Neural cell (in vitro differentiated cells): ENCODE measurements at regions not wholly inside any gene's neighbourhood (a gene's known extent, or its start where the extent isn't known, plus 50 kb on each side); places are given as distances from the start of the nearest gene placed in this dataset.

Source experiments
- H2AFZ ChIP-seq: fragments of 200-600, 300-800 bp; sonication (generic), shearing (Covaris generic); 2 replicates; pipeline ENCODE4 v1.6.0; 2014; ENCODE audit warnings: low read depth, mild to moderate bottlenecking, antibody characterized with exemption, low read length, moderate library complexity
- H3F3A ChIP-seq: fragments of 200-600 bp; shearing (Covaris generic); 2 replicates; pipeline ENCODE4 v1.6.1; 2016; ENCODE audit warnings: mild to moderate bottlenecking, moderate library complexity, mixed read lengths, antibody characterized with exemption, low read length; ENCODE audit not compliant: insufficient read depth, poor library complexity, severe bottlenecking
- H3K27ac ChIP-seq: fragments of 200-600, 300-800 bp; sonication (generic), shearing (Covaris generic); 2 replicates; pipeline ENCODE4 v1.5.1; 2014; ENCODE audit warnings: mild to moderate bottlenecking, low read length, moderate library complexity
- H3K27me3 ChIP-seq: fragments of 300-800, 200-600 bp; sonication (generic), shearing (Covaris generic); 2 replicates; pipeline ENCODE4 v1.6.0; 2014; ENCODE audit warnings: mild to moderate bottlenecking, low read depth, low read length, moderate library complexity; ENCODE audit not compliant: insufficient read depth
- H3K36me3 ChIP-seq: fragments of 300-800, 200-600 bp; sonication (generic), shearing (Covaris generic); 2 replicates; pipeline ENCODE4 v1.5.1; 2014; ENCODE audit warnings: mild to moderate bottlenecking, antibody characterized with exemption, low read length, moderate library complexity; ENCODE audit not compliant: insufficient read depth
- H3K4me2 ChIP-seq: fragments of 300-800, 200-600 bp; sonication (generic), shearing (Covaris generic); 2 replicates; pipeline ENCODE4 v1.6.0; 2014; ENCODE audit warnings: mild to moderate bottlenecking, low read length
- H3K4me3 ChIP-seq: fragments of 300-800, 200-600 bp; sonication (generic), shearing (Covaris generic); 2 replicates; pipeline ENCODE4 v1.5.1; 2014; ENCODE audit warnings: mild to moderate bottlenecking, low read length, moderate library complexity
- H3K79me2 ChIP-seq: fragments of 200-600 bp; shearing (Covaris generic); replicated peaks from 2 replicates; pipeline ENCODE4 v1.6.0; 2014; ENCODE audit warnings: mild to moderate bottlenecking, low read length, moderate library complexity; ENCODE audit not compliant: insufficient read depth
- H3K9ac ChIP-seq: fragments of 300-800, 200-600 bp; sonication (generic), shearing (Covaris generic); 2 replicates; pipeline ENCODE4 v1.6.1; 2016; ENCODE audit warnings: mild to moderate bottlenecking, low read length, mixed read lengths
- H3K9me2 ChIP-seq: fragments of 200-600 bp; shearing (Covaris generic); 2 replicates; pipeline ENCODE4 v1.6.1; 2016; ENCODE audit warnings: mild to moderate bottlenecking, low read length, mixed read lengths; ENCODE audit not compliant: insufficient read depth
- H3K9me3 ChIP-seq: fragments of 200-600, 300-800 bp; sonication (generic), shearing (Covaris generic); 2 replicates; pipeline ENCODE4 v1.6.1; 2016; ENCODE audit warnings: mild to moderate bottlenecking, mixed run types, low read length, moderate library complexity, mixed read lengths
- H4K20me1 ChIP-seq: fragments of 200-600 bp; shearing (Covaris generic); 2 replicates; pipeline ENCODE4 v1.6.1; 2016; ENCODE audit warnings: mild to moderate bottlenecking, mixed run types; ENCODE audit not compliant: insufficient read depth
- CTCF ChIP-seq: fragments of 450-650 bp; IDR thresholded peaks from 2 replicates; pipeline ENCODE4 v1.5.1; 2014; ENCODE audit warnings: antibody characterized with exemption, mild to moderate bottlenecking, moderate library complexity; ENCODE audit not compliant: poor library complexity, severe bottlenecking
- EP300 ChIP-seq: fragments of 450-650 bp; conservative IDR thresholded peaks from 2 replicates; pipeline ENCODE4 v1.6.1; 2014; ENCODE audit warnings: antibody characterized with exemption, mild to moderate bottlenecking, moderate library complexity; ENCODE audit not compliant: poor library complexity, severe bottlenecking
- EZH2 ChIP-seq: fragments of 200-600, 300-800 bp; shearing (Covaris generic), sonication (generic); IDR thresholded peaks from 2 replicates; pipeline ENCODE4 v1.6.1; 2014; ENCODE audit warnings: antibody characterized with exemption, low read length, borderline replicate concordance, mild to moderate bottlenecking; ENCODE audit not compliant: insufficient read depth, poor library complexity, severe bottlenecking
- MXI1 ChIP-seq: fragments of 450-650 bp; conservative IDR thresholded peaks from 2 replicates; pipeline ENCODE4 v1.6.1; 2014; ENCODE audit warnings: antibody characterized with exemption, mild to moderate bottlenecking; ENCODE audit not compliant: poor library complexity, severe bottlenecking
- POLR2AphosphoS5 ChIP-seq: IDR thresholded peaks from 2 replicates; pipeline ENCODE4 v1.6.1; 2012
- RAD21 ChIP-seq: fragments of 450-650 bp; conservative IDR thresholded peaks from 2 replicates; pipeline ENCODE4 v1.6.1; 2014; ENCODE audit warnings: antibody characterized with exemption, mild to moderate bottlenecking, moderate library complexity
- REST ChIP-seq: IDR thresholded peaks from 2 replicates; pipeline ENCODE4 v1.6.1; 2012; ENCODE audit warnings: borderline replicate concordance
- SMC3 ChIP-seq: fragments of 450-650 bp; conservative IDR thresholded peaks from 2 replicates; pipeline ENCODE4 v1.6.1; 2014; ENCODE audit warnings: antibody characterized with exemption, mild to moderate bottlenecking, moderate library complexity; ENCODE audit not compliant: poor library complexity
- TAF1 ChIP-seq: IDR thresholded peaks from 2 replicates; pipeline ENCODE4 v1.6.1; 2012; ENCODE audit warnings: low read depth

GRCh38 chr18:34397286-34397896, 172.7 kb upstream of the NOL4 start:
- H3K4me2 ChIP-seq: no peak overlapping the region
- H3K9ac ChIP-seq: no peak overlapping the region
- no peak overlapping the region for H3K27ac ChIP-seq
- H3F3A ChIP-seq: no peaks in the 10 kb centered on the region
- H4K20me1 ChIP-seq: no peaks in the 10 kb centered on the region
- no peak overlapping the region for H3K4me3 ChIP-seq
- H3K9me3 ChIP-seq: no peaks in the 10 kb centered on the region
- H2AFZ ChIP-seq: no peak overlapping the region
- TF ChIP-seq EZH2 (no peak), REST (no peak), POLR2AphosphoS5 (no peak), TAF1 (no peak), RAD21 (no peak)
- no peaks in the 10 kb centered on the region for H3K36me3 ChIP-seq
- H3K27me3 ChIP-seq: no peaks in the 10 kb centered on the region
- H3K9me2 ChIP-seq: no peaks in the 10 kb centered on the region
- H3K79me2 ChIP-seq: no peaks in the 10 kb centered on the region

GRCh38 chr18:34399892-34400291, 175.2 kb upstream of the NOL4 start:
- H3K4me3 ChIP-seq: no peak overlapping the region
- H3K9ac ChIP-seq: no peak overlapping the region
- no peak for TF ChIP-seq SMC3
- TF ChIP-seq POLR2AphosphoS5: no peak
- no peak for TF ChIP-seq REST
- no peak for TF ChIP-seq RAD21
- no peak for TF ChIP-seq CTCF
- TF ChIP-seq TAF1: no peak
- no peak for TF ChIP-seq MXI1
- no peak for TF ChIP-seq EP300
- no peaks in the 10 kb centered on the region for H4K20me1 ChIP-seq
- H3K9me2 ChIP-seq: no peaks in the 10 kb centered on the region
- no peaks in the 10 kb centered on the region for H3K79me2 ChIP-seq
- H3K27me3 ChIP-seq: no peaks in the 10 kb centered on the region
- H3K9me3 ChIP-seq: no peaks in the 10 kb centered on the region
- no peak overlapping the region for H3K4me2 ChIP-seq
- no peak overlapping the region for H2AFZ ChIP-seq
- H3K36me3 ChIP-seq: no peaks in the 10 kb centered on the region
- no peaks in the 10 kb centered on the region for H3F3A ChIP-seq
- no peak overlapping the region for H3K27ac ChIP-seq
